Osteoblast (primary cell): ENCODE measurements at regions not wholly inside any gene's neighbourhood (a gene's known extent, or its start where the extent isn't known, plus 50 kb on each side); places are given as distances from the start of the nearest gene placed in this dataset.

Source experiments
- DNase-seq: peaks from one replicate; pipeline ENCODE4 v3.0.0; 2011; ENCODE audit warnings: low spot score, mixed read lengths; ENCODE audit not compliant: insufficient read length; ENCODE audit errors: missing footprints
- H2AFZ ChIP-seq: 2 replicates; pipeline ENCODE4 v1.6.0; 2011; ENCODE audit warnings: mild to moderate bottlenecking, low read length
- H3K27ac ChIP-seq: 2 replicates; pipeline ENCODE4 v1.5.1; 2011; ENCODE audit warnings: mild to moderate bottlenecking, low read depth, low read length, moderate library complexity
- H3K27me3 ChIP-seq: 2 replicates; pipeline ENCODE4 v1.6.0; 2012; ENCODE audit warnings: mild to moderate bottlenecking, control low read depth, inconsistent platforms, low read length, moderate library complexity; ENCODE audit not compliant: insufficient read depth
- H3K36me3 ChIP-seq: 2 replicates; pipeline ENCODE4 v1.5.1; 2011; ENCODE audit warnings: mild to moderate bottlenecking, low read length, control low read depth, moderate library complexity; ENCODE audit not compliant: insufficient read depth
- H3K4me1 ChIP-seq: 2 replicates; pipeline ENCODE4 v1.5.1; 2011; ENCODE audit warnings: mild to moderate bottlenecking, low read length, control low read depth, moderate library complexity; ENCODE audit not compliant: insufficient read depth
- H3K4me2 ChIP-seq: 2 replicates; pipeline ENCODE4 v1.6.0; 2011; ENCODE audit warnings: mild to moderate bottlenecking, low read length; ENCODE audit not compliant: insufficient read depth
- H3K4me3 ChIP-seq: fragments of 200-600 bp; sonication (generic); 3 replicates; pipeline ENCODE4 v1.5.1; 2012; ENCODE audit warnings: mild to moderate bottlenecking, low read length, inconsistent platforms; ENCODE audit not compliant: insufficient read depth
- H3K79me2 ChIP-seq: 2 replicates; pipeline ENCODE4 v1.6.0; 2012; ENCODE audit warnings: mild to moderate bottlenecking, low read length, control low read depth, inconsistent platforms; ENCODE audit not compliant: insufficient read depth
- H3K9me3 ChIP-seq: 2 replicates; pipeline ENCODE4 v1.5.1; 2011; ENCODE audit warnings: low read depth, low read length, control low read depth
- H4K20me1 ChIP-seq: 2 replicates; pipeline ENCODE4 v1.6.0; 2012; ENCODE audit warnings: mild to moderate bottlenecking, low read length, control low read depth; ENCODE audit not compliant: insufficient read depth
- TF ChIP-seq, protein P1 (sequence below): IDR thresholded peaks from 2 replicates; pipeline ENCODE4 v1.5.1; 2011; ENCODE audit warnings: mild to moderate bottlenecking, low read depth, low read length, moderate library complexity; ENCODE audit errors: extremely low read depth

- Histone ChIP-seq H3K36me3 (no peaks in the 10 kb centered on the region), H3K4me3 (peak overlapping the region; percentile 69), H4K20me1 (no peaks in the 10 kb centered on the region), H3K79me2 (no peaks in the 10 kb centered on the region), H3K27me3 (no peaks in the 10 kb centered on the region), H3K4me1 (peaks cover 39% of the 10 kb centered on the region), H3K27ac (peak overlapping the region; percentile 71), H3K9me3 (no peaks in the 10 kb centered on the region), H2AFZ (peak overlapping the region; percentile 91), H3K4me2 (peak overlapping the region; percentile 89)
- no peak for DNase-seq
- TF ChIP-seq, protein P1, sequence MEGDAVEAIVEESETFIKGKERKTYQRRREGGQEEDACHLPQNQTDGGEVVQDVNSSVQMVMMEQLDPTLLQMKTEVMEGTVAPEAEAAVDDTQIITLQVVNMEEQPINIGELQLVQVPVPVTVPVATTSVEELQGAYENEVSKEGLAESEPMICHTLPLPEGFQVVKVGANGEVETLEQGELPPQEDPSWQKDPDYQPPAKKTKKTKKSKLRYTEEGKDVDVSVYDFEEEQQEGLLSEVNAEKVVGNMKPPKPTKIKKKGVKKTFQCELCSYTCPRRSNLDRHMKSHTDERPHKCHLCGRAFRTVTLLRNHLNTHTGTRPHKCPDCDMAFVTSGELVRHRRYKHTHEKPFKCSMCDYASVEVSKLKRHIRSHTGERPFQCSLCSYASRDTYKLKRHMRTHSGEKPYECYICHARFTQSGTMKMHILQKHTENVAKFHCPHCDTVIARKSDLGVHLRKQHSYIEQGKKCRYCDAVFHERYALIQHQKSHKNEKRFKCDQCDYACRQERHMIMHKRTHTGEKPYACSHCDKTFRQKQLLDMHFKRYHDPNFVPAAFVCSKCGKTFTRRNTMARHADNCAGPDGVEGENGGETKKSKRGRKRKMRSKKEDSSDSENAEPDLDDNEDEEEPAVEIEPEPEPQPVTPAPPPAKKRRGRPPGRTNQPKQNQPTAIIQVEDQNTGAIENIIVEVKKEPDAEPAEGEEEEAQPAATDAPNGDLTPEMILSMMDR, result no peak
These were observed 158.4 kb downstream of the CHIC2 start for GRCh38 chr4:53905941-53906377.

- Histone ChIP-seq H3K4me1 (peaks cover 40% of the 10 kb centered on the region), H3K79me2 (no peaks in the 10 kb centered on the region), H3K27me3 (no peaks in the 10 kb centered on the region), H3K4me3 (peak overlapping the region; percentile 69), H3K36me3 (no peaks in the 10 kb centered on the region), H3K4me2 (peak overlapping the region; percentile 89), H2AFZ (peak overlapping the region; percentile 91), H3K27ac (peak overlapping the region; percentile 71), H4K20me1 (no peaks in the 10 kb centered on the region), H3K9me3 (no peaks in the 10 kb centered on the region)
- no peak for DNase-seq
- TF ChIP-seq, protein P1, result no peak
These were observed 159.0 kb downstream of the CHIC2 start for GRCh38 chr4:53905276-53905940.

DNA sequence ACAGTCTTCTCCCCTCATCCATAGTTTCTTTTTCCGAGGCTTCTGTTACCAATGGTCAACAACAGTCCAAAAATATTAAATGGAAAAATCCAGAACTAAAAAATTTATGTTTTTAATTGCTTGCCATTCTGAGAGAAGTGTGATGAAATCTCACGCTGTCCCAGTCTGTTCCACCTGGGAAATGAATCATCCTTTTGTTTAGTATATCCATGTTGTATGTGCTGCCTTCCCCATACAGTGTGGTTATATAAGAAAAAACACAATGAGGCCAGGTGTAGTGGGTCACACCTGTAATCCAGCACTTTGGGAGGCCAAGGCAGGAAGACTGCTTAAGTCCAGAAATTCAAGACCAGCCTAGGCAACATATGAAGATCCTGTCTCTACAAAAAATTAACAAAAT is 161.6 kb downstream of the CHIC2 start:
- Histone ChIP-seq H3K79me2 (no peaks in the 10 kb centered on the region), H2AFZ (no peak overlapping the region), H3K4me2 (no peak overlapping the region), H4K20me1 (no peaks in the 10 kb centered on the region), H3K9me3 (no peaks in the 10 kb centered on the region), H3K27ac (no peak overlapping the region), H3K27me3 (no peaks in the 10 kb centered on the region), H3K4me1 (peaks cover 37% of the 10 kb centered on the region), H3K4me3 (no peak overlapping the region), H3K36me3 (no peaks in the 10 kb centered on the region)
- TF ChIP-seq, protein P1, result no peak
- DNase-seq, result no peak

- DNase-seq, result no peak
- peak overlapping the region; percentile 59 for H3K4me2 ChIP-seq
- H3K4me1 ChIP-seq, result peaks cover 13% of the 10 kb centered on the region
- H3K4me3 ChIP-seq, result no peak overlapping the region
- no peaks in the 10 kb centered on the region for H3K36me3 ChIP-seq
- peak overlapping the region; percentile 61 for H2AFZ ChIP-seq
- H3K27me3 ChIP-seq, result no peaks in the 10 kb centered on the region
- H3K79me2 ChIP-seq, result no peaks in the 10 kb centered on the region
- no peaks in the 10 kb centered on the region for H3K9me3 ChIP-seq
- no peaks in the 10 kb centered on the region for H4K20me1 ChIP-seq
- peak overlapping the region; percentile 53 for H3K27ac ChIP-seq
- TF ChIP-seq, protein P1, result no peak
These were observed 164.1 kb downstream of the CHIC2 start for GRCh38 chr4:53900271-53900649.
